A673 (cell line): ENCODE measurements at regions not wholly inside any gene's neighbourhood (a gene's known extent, or its start where the extent isn't known, plus 50 kb on each side); places are given as distances from the start of the nearest gene placed in this dataset.

ENCODE experiments used
- BruUV-seq: library from RNA; stranded (reverse); fragments of 400-500 nt; replicated peaks from 2 replicates; lab custom pipeline; 2021; lab: Mats Ljungman, UMichigan
- CTCF ChIA-PET: fragments of 300-600 bp; sonication (Branson Sonifier 250); formaldehyde crosslinking; loops from one replicate; lab custom pipeline; 2022; ENCODE audit warnings: antibody characterized with exemption; lab: Charles Lee
- POLR2A ChIA-PET: fragments of 300-600 bp; sonication (Branson Sonifier 250); formaldehyde crosslinking; loops from one replicate; lab custom pipeline; 2022; ENCODE audit warnings: antibody characterized with exemption; ENCODE audit not compliant: low non-redundant PET; lab: Charles Lee
- DNase-seq: peaks from one replicate; pipeline ENCODE4 v3.0.0-alpha.2; 2015; ENCODE audit warnings: low spot score
- H3K27ac ChIP-seq: fragments of 200-600 bp; sonication (generic); 2 replicates; pipeline ENCODE4 v1.5.1; 2016; ENCODE audit warnings: mixed run types, low read depth, mild to moderate bottlenecking, mixed read lengths, antibody characterized with exemption, low read length; ENCODE audit not compliant: poor library complexity, severe bottlenecking
- H3K27me3 ChIP-seq: fragments of 200-600 bp; sonication (generic); replicated peaks from 2 replicates; pipeline ENCODE4 v1.6.1; 2017; ENCODE audit warnings: mixed run types, low read depth, mild to moderate bottlenecking, mixed read lengths, antibody characterized with exemption, low read length; ENCODE audit not compliant: insufficient read depth, poor library complexity
- H3K36me3 ChIP-seq: fragments of 200-600 bp; sonication (generic); 2 replicates; pipeline ENCODE4 v1.6.1; 2016; ENCODE audit warnings: mixed run types, mild to moderate bottlenecking, mixed read lengths, antibody characterized with exemption, low read length; ENCODE audit not compliant: insufficient read depth, poor library complexity, severe bottlenecking
- H3K4me1 ChIP-seq: fragments of 200-600 bp; sonication (generic); 2 replicates; pipeline ENCODE4 v1.6.1; 2017; ENCODE audit warnings: mixed run types, mild to moderate bottlenecking, mixed read lengths, antibody characterized with exemption, low read length; ENCODE audit not compliant: insufficient read depth, poor library complexity, severe bottlenecking
- H3K4me3 ChIP-seq: fragments of 200-600 bp; sonication (generic); 2 replicates; pipeline ENCODE4 v1.5.1; 2016; ENCODE audit warnings: low read depth, mixed run types, mild to moderate bottlenecking, mixed read lengths, low read length; ENCODE audit not compliant: poor library complexity, severe bottlenecking
- H3K9me3 ChIP-seq: fragments of 200-600 bp; sonication (generic); 2 replicates; pipeline ENCODE4 v1.6.1; 2016; ENCODE audit warnings: mixed run types, low read depth, mild to moderate bottlenecking, mixed read lengths, antibody characterized with exemption, low read length; ENCODE audit not compliant: poor library complexity, severe bottlenecking
- EZH2 ChIP-seq: fragments of 200-600 bp; sonication (generic); IDR thresholded peaks from 2 replicates; pipeline ENCODE4 v1.6.1; 2017; ENCODE audit warnings: borderline replicate concordance, low read depth, mild to moderate bottlenecking, mixed read lengths, antibody characterized with exemption, low read length; ENCODE audit not compliant: poor library complexity, severe bottlenecking
- intact Hi-C: fragments of 100-400 bp; cut with micrococcal nuclease; formaldehyde crosslinking; loops from one replicate; pipeline ENCODE4 v1.10.0; 2022; ENCODE audit not compliant: unreplicated experiment
- TF ChIP-seq, protein P1 (sequence below): fragments of 300-800, 200-600 bp; sonication (generic); conservative IDR thresholded peaks from 2 replicates; pipeline ENCODE4 v1.5.1; 2017; ENCODE audit warnings: low read depth, mild to moderate bottlenecking, antibody characterized with exemption, low read length, moderate library complexity, mixed read lengths

GRCh38 chr13:29654384-29654783 is 58.9 kb upstream of the SLC7A1 start:
- BruUV-seq, result no TSS peak
- Histone ChIP-seq H3K27ac (no peak overlapping the region), H3K4me3 (no peak overlapping the region), H3K27me3 (no peaks in the 10 kb centered on the region), H3K4me1 (no peaks in the 10 kb centered on the region), H3K36me3 (no peaks in the 10 kb centered on the region), H3K9me3 (no peaks in the 10 kb centered on the region)
- intact Hi-C loops, result no loop called here
- CTCF ChIA-PET, result no interaction called here
- DNase-seq, result no peak
- TF ChIP-seq EZH2, result no peak
- TF ChIP-seq, protein P1, sequence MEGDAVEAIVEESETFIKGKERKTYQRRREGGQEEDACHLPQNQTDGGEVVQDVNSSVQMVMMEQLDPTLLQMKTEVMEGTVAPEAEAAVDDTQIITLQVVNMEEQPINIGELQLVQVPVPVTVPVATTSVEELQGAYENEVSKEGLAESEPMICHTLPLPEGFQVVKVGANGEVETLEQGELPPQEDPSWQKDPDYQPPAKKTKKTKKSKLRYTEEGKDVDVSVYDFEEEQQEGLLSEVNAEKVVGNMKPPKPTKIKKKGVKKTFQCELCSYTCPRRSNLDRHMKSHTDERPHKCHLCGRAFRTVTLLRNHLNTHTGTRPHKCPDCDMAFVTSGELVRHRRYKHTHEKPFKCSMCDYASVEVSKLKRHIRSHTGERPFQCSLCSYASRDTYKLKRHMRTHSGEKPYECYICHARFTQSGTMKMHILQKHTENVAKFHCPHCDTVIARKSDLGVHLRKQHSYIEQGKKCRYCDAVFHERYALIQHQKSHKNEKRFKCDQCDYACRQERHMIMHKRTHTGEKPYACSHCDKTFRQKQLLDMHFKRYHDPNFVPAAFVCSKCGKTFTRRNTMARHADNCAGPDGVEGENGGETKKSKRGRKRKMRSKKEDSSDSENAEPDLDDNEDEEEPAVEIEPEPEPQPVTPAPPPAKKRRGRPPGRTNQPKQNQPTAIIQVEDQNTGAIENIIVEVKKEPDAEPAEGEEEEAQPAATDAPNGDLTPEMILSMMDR, result no peak
- POLR2A ChIA-PET, result no interaction called here

- no peaks in the 10 kb centered on the region for H3K4me1 ChIP-seq
- no peaks in the 10 kb centered on the region for H3K36me3 ChIP-seq
- ChIA-PET CTCF (no interaction called here), POLR2A (no interaction called here)
- BruUV-seq, result no TSS peak
- intact Hi-C loops, result no loop called here
- H3K27ac ChIP-seq, result no peak overlapping the region
- no peak overlapping the region for H3K4me3 ChIP-seq
- DNase-seq, result no peak
- TF ChIP-seq EZH2, result no peak
- H3K9me3 ChIP-seq, result no peaks in the 10 kb centered on the region
- H3K27me3 ChIP-seq, result peaks cover 4% of the 10 kb centered on the region
These were observed 53.3 kb upstream of the SLC7A1 start for GRCh38 chr13:29648760-29649159.
